Small intestine (tissue), 7 donors: ENCODE measurements at regions not wholly inside any gene's neighbourhood (a gene's known extent, or its start where the extent isn't known, plus 50 kb on each side); places are given as distances from the start of the nearest gene placed in this dataset.

Source experiments
- DNase-seq, 2 donors: peaks; one replicate each; pipeline versions ENCODE4 v3.0.0 to v3.0.0-alpha.2; 2013
- FAIRE-seq: peaks from 2 replicates; lab custom pipeline; 2012; peaks lifted over from hg19 to GRCh38; lab: Jason Lieb, UNC
- H3K27ac ChIP-seq, 3 donors: one replicate each; pipeline ENCODE4 v1.5.1; 2013; ENCODE audit warnings: low read length in 2 of 3, mild to moderate bottlenecking in 2 of 3, control low read depth in 1 of 3, inconsistent platforms in 1 of 3, low read depth in 1 of 3, moderate library complexity in 1 of 3
- H3K27me3 ChIP-seq, 3 donors: one replicate each; pipeline ENCODE4 v1.6.1; 2013; ENCODE audit warnings: low read length in 3 of 3, inconsistent platforms in 1 of 3; ENCODE audit not compliant: control insufficient read depth in 3 of 3, insufficient read depth in 3 of 3
- H3K36me3 ChIP-seq, 3 donors: one replicate each; pipeline ENCODE4 v1.6.1; 2013; ENCODE audit warnings: low read length in 3 of 3, inconsistent platforms in 1 of 3, low read depth in 1 of 3, mild to moderate bottlenecking in 1 of 3, moderate library complexity in 1 of 3; ENCODE audit not compliant: control insufficient read depth in 3 of 3, insufficient read depth in 2 of 3
- H3K4me1 ChIP-seq, 3 donors: one replicate each; pipeline ENCODE4 v1.6.1; 2013; ENCODE audit warnings: low read length in 2 of 3, inconsistent platforms in 1 of 3, low read depth in 1 of 3, mild to moderate bottlenecking in 1 of 3, moderate library complexity in 1 of 3; ENCODE audit not compliant: control insufficient read depth in 3 of 3, insufficient read depth in 2 of 3
- H3K4me3 ChIP-seq, 3 donors: one replicate each; pipeline ENCODE4 v1.5.1; 2013; ENCODE audit warnings: low read length in 3 of 3, control low read depth in 1 of 3, inconsistent platforms in 1 of 3, low read depth in 1 of 3, mild to moderate bottlenecking in 1 of 3, moderate library complexity in 1 of 3
- H3K9me3 ChIP-seq, 2 donors: one replicate each; pipeline ENCODE4 v1.6.1; 2013; ENCODE audit warnings: low read depth in 1 of 2, low read length in 1 of 2; ENCODE audit not compliant: control insufficient read depth in 2 of 2, insufficient read depth in 1 of 2
- WGBS, 3 donors: extraction: QIAGEN DNeasy Blood & Tissue Kit; methylation state at CpG; one replicate each; pipeline ENCODE4 v1.1.7; 2013; 5-methylcytosine and 5-hydroxymethylcytosine counted together
- donor health status: healthy with polysubstance abuse.
- donor health status: control.
- donor health status: control.
- donor health status: Bipolar disorder and iron deficiency.
- donor health status: healthy.

GRCh38 chr16:85369741-85370528 lies 243.2 kb upstream of the GSE1 start:
- no peak overlapping the region for H3K4me3 ChIP-seq

DNA sequence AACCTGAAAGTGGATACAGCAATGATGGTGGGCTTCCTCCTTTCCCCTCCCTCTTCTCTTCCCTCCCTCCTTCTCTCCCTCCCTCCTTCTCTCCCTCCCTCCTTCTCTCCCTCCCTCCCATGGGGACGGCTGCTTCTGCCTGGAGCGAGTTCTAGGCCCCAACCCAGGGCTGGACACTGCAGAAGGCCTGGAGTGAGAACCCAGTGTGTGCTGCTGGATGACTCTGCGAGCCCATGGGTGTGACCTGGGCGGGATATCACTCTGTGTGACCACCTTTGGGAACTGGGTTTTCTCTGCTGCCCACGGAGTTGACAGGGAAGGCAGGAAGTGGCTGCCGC lies 242.6 kb upstream of the GSE1 start:
- H3K4me3 ChIP-seq = no peak overlapping the region
- WGBS, 3 donors = 18 to 58% (median 29%) methylated on average over 6 of the region's 6 CpGs
- peak overlapping the region in 1 of 3 donors; percentile 35 for H3K27ac ChIP-seq

More at GRCh38 chr16:85369741-85370528, 243.2 kb upstream of the GSE1 start:
- Histone ChIP-seq H3K9me3 (no peaks in the 10 kb centered on the region), H3K4me1 (peaks cover 0 to 19% (median 0%) of the 10 kb centered on the region in 3 donors), H3K36me3 (peaks cover 0 to 42% (median 0%) of the 10 kb centered on the region in 3 donors), H3K27me3 (no peaks in the 10 kb centered on the region), H3K27ac (peak overlapping the region in 1 of 3 donors; percentile 6)
- 30 to 60% (median 41%) methylated on average over 20 of the region's 20 CpGs for WGBS, 3 donors
- peak in 1 of 2 donors; percentile 47 for DNase-seq
- FAIRE-seq = no peak

GRCh38 chr16:85370881-85371651 lies 242.1 kb upstream of the GSE1 start:
- H3K9me3 ChIP-seq = no peaks in the 10 kb centered on the region
- no peak overlapping the region for H3K4me3 ChIP-seq
- no peak overlapping the region for H3K27ac ChIP-seq
- peaks cover 0 to 48% (median 0%) of the 10 kb centered on the region in 3 donors for H3K36me3 ChIP-seq
- 11 to 57% (median 45%) methylated on average over 23 to 28 of the region's 28 CpGs for WGBS, 3 donors
- H3K4me1 ChIP-seq = peaks cover 0 to 14% (median 0%) of the 10 kb centered on the region in 3 donors
- no peak for FAIRE-seq
- no peaks in the 10 kb centered on the region for H3K27me3 ChIP-seq
- DNase-seq = peak in 1 of 2 donors; percentile 76

More for the DNA sequence above, 242.6 kb upstream of the GSE1 start:
- H3K4me1 ChIP-seq = peaks cover 0 to 19% (median 0%) of the 10 kb centered on the region in 3 donors
- peaks cover 0 to 42% (median 0%) of the 10 kb centered on the region in 3 donors for H3K36me3 ChIP-seq
- no peak for FAIRE-seq
- no peak for DNase-seq
- no peaks in the 10 kb centered on the region for H3K9me3 ChIP-seq
- no peaks in the 10 kb centered on the region for H3K27me3 ChIP-seq

DNA sequence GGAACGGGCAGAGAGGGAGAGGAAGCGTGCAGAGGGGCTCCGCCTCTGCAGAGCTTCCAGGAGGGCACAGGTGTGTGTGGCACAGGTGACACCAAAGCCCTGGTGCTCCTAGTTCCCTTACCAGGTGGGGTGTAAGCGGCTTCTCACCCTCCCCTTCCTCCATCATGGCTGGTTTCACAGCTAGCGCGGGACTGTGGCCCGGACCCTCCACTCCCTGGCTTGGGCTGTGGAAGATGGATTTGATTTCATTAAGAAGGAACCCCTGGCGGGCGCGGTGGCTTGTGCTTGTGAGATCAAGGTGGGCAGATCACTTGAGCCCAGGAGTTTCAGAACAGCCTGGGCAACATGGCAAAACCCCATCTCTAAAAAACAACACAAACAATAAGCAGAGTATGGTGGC lies 241.2 kb upstream of the GSE1 start:
- H3K36me3 ChIP-seq = peaks cover 0 to 54% (median 0%) of the 10 kb centered on the region in 3 donors
- H3K27ac ChIP-seq = no peak overlapping the region
- no peaks in the 10 kb centered on the region for H3K9me3 ChIP-seq
- no peak for DNase-seq
- FAIRE-seq = no peak
- WGBS, 3 donors = 86 to 93% (median 92%) methylated on average over 9 to 10 of the region's 10 CpGs
- no peaks in the 10 kb centered on the region for H3K27me3 ChIP-seq
- peaks cover 0 to 9% (median 0%) of the 10 kb centered on the region in 3 donors for H3K4me1 ChIP-seq
- H3K4me3 ChIP-seq = no peak overlapping the region

DNA sequence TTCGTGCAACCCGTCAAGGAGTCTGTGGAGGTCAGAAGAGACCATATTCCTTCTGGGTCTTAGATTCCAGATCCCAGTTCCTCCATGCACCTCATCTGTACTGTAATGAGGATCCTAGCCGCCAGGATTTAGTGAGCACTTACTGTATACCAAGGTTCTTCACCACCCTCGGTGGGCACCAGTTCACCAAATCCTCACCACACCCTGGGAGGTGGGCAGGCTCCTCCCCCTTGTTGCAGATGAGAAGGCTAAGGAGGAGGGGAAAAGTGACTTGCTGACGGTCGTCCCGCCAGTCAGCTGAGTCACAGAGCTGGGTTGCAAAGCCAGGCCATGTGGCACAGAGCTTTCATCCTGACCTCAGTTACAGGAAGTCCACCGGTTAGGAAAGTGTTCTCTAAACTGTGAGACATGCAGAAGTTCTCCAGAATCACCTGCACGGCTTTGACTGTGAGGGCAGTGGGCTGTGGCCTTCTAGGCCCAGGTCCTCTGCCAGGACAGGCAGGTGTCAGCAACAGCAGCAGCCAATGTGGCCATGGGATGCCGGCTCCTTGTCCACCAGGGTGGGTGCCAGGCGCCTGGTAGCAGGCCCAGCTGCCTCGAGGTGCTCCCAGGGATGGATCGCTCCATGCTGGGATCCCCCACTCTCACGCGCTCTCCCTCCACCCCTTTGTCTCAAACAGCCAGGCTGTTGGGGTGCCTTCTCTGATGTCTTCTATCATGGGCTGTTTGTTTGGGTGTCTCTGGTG lies 240.3 kb upstream of the GSE1 start:
- Histone ChIP-seq H3K9me3 (no peaks in the 10 kb centered on the region), H3K27me3 (no peaks in the 10 kb centered on the region), H3K27ac (no peak overlapping the region), H3K4me1 (peaks cover 0 to 14% (median 0%) of the 10 kb centered on the region in 3 donors), H3K4me3 (no peak overlapping the region), H3K36me3 (peaks cover 0 to 56% (median 0%) of the 10 kb centered on the region in 3 donors)
- DNase-seq (peak in 1 of 2 donors; percentile 47), FAIRE-seq (no peak)
- 49 to 66% (median 56%) methylated on average over 15 of the region's 15 CpGs for WGBS, 3 donors

DNA sequence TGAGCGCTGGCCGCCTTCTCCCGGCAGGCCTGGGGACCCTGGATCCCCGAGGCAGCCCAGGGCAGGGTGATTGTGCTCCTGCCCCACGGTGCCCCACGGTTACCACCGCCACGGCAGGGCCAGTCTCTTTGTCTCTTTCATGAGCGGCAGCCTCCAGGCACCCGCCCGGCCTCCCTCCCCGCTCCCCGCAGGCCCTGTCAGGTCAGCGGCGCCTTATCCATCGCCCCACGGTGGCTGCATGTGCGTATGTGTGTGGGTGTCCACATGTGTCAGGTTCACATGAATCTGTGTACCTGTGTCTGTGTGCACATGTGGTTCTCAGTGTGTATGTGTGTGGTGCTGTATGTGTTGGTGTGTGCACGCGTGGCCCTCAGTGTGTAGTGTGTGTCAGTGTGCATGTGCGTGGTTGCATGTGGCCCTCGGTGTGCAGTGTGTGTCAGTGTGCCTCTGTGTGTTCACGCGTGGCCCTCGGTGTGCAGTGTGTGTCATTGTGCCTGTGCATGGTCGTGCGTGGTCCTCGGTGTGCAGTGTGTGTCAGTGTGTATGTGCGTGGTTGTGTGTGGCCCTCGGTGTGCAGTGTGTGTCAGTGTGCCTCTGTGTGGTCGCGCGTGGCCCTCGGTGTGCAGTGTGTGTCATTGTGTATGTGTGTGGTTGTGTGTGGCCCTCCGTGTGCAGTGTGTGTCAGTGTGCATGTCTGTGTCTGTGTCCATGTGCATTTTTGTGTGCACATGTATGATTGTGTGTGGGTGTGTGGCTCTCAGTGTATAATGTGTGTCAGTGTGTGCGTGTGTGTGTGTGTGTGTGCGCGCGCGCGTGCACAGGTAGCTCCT lies 239.2 kb upstream of the GSE1 start:
- peaks cover 0 to 14% (median 0%) of the 10 kb centered on the region in 3 donors for H3K4me1 ChIP-seq
- no peak overlapping the region for H3K4me3 ChIP-seq
- 85 to 90% (median 85%) methylated on average over 37 to 41 of the region's 41 CpGs for WGBS, 3 donors
- H3K36me3 ChIP-seq = peaks cover 0 to 58% (median 0%) of the 10 kb centered on the region in 3 donors
- FAIRE-seq (no peak), DNase-seq (no peak)
- H3K9me3 ChIP-seq = no peaks in the 10 kb centered on the region
- no peak overlapping the region for H3K27ac ChIP-seq
- no peaks in the 10 kb centered on the region for H3K27me3 ChIP-seq

DNA sequence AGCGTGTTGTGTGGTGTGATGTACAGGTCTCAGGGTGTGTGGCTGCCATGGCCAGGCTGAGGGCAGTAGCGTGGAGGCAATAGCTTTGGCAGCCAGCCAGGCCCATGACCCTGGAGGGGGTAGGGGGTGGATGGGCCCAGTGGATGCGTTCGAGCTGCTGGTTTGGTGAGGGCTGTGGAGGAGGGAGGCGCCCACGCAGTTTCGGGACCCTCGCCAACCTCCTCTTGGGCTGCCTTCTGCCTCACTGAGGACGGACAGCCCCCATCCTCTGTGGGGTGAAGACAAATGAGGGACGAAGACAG lies 238.6 kb upstream of the GSE1 start:
- Histone ChIP-seq H3K9me3 (no peaks in the 10 kb centered on the region), H3K36me3 (peaks cover 0 to 60% (median 0%) of the 10 kb centered on the region in 3 donors), H3K27ac (no peak overlapping the region), H3K27me3 (no peaks in the 10 kb centered on the region), H3K4me1 (peaks cover 0 to 14% (median 0%) of the 10 kb centered on the region in 3 donors), H3K4me3 (no peak overlapping the region)
- DNase-seq = no peak
- WGBS, 3 donors = 71 to 88% (median 77%) methylated on average over 6 to 10 of the region's 10 CpGs
- FAIRE-seq = no peak
